ENCODE measurements at regions not wholly inside any gene's neighbourhood (a gene's known extent, or its start where the extent isn't known, plus 50 kb on each side); places are given as distances from the start of the nearest gene placed in this dataset.

- CTCF ChIA-PET: no interaction called here
- no TSS peak for BruUV-seq (replicated peaks)
- TF ChIP-seq FOS (IDR thresholded peaks at IDR 0.05; ENCODE audit: low read depth, low read length) (no peak), RFX5 (IDR thresholded peaks at IDR 0.05; ENCODE audit: low read depth, low read length) (no peak), MAFK (IDR thresholded peaks at IDR 0.05; ENCODE audit: low read depth, low read length) (no peak), POLR2A (IDR thresholded peaks at IDR 0.05; ENCODE audit: low read depth, low read length) (no peak)
Measured at GRCh38 chr4:72663828-72664227, 94.8 kb upstream of the ADAMTS3 start.

More at GRCh38 chr4:72663828-72664227, 94.8 kb upstream of the ADAMTS3 start:
- no peak overlapping the region for H2AFZ ChIP-seq (replicated peaks; ENCODE audit: low read length, poor library complexity)
- no peak for DNase-seq
- dilution Hi-C loops (cut with HindIII; ENCODE audit: low sequenced_read_pairs, unreplicated experiment): no loop called here
- no peak overlapping the region for H4K8ac ChIP-seq (ENCODE audit: low read depth in 2 of 2, low read length in 2 of 2)
- ATAC-seq (ENCODE audit: low read depth): no peak
- intact Hi-C loops (cut with micrococcal nuclease): no loop called here
- WGBS, 2 experiments (ENCODE audit: extremely low coverage in 2 of 2, insufficient read length in 1 of 2): 20 to 100% methylated on average over 1 to 2 of the region's 4 CpGs
- no peak overlapping the region for H2BK15ac ChIP-seq (ENCODE audit: low read depth, low read length)
- no peaks in the 10 kb centered on the region for H3K27me3 ChIP-seq (ENCODE audit: control insufficient read depth, insufficient read depth, low read length)
- no peaks in the 10 kb centered on the region for H3K4me1 ChIP-seq (ENCODE audit: control insufficient read depth, insufficient read depth, low read length)
- H3K79me1 ChIP-seq (ENCODE audit: low read depth in 1 of 2, low read length in 2 of 2): no peaks in the 10 kb centered on the region
- H3K4ac ChIP-seq (ENCODE audit: low read depth, low read length): no peak overlapping the region
- POLR2A ChIA-PET (ENCODE audit: unreplicated experiment): no interaction called here
- H4K20me1 ChIP-seq (ENCODE audit: insufficient read depth, low read length): no peaks in the 10 kb centered on the region
- no peak overlapping the region for H3K23ac ChIP-seq (ENCODE audit: low read depth, low read length)
- no peak overlapping the region for H4K5ac ChIP-seq (ENCODE audit: low read depth, low read length)
- H2BK5ac ChIP-seq (ENCODE audit: low read depth, low read length, poor library complexity, severe bottlenecking): no peak overlapping the region
- H3K4me2 ChIP-seq (ENCODE audit: low read depth, low read length): no peak overlapping the region
- no peak overlapping the region for H3K9ac ChIP-seq (ENCODE audit: low read depth, low read length)
- H3K9me3 ChIP-seq (ENCODE audit: control insufficient read depth, insufficient read depth, low read length): no peaks in the 10 kb centered on the region
- H2BK120ac ChIP-seq (ENCODE audit: low read depth, low read length): no peak overlapping the region
- H3K4me3 ChIP-seq (ENCODE audit: insufficient read depth, low read depth, low read length): no peak overlapping the region
- in situ Hi-C loops (cut with MboI; ENCODE audit: low sequenced_read_pairs): no loop called here
- H3K9me1 ChIP-seq (ENCODE audit: insufficient read depth, low read length): no peaks in the 10 kb centered on the region
- H3K27ac ChIP-seq (ENCODE audit: insufficient read depth, low read length): no peak overlapping the region
- H2BK20ac ChIP-seq (ENCODE audit: low read depth, low read length): no peak overlapping the region
- no peak overlapping the region for H3K18ac ChIP-seq (ENCODE audit: low read depth, low read length)
- no peak overlapping the region for H2AK5ac ChIP-seq (ENCODE audit: low read depth, low read length)
- no peak overlapping the region for H3K56ac ChIP-seq (ENCODE audit: extremely low read depth, insufficient read depth, low read length)
- H2AK9ac ChIP-seq (replicated peaks; ENCODE audit: low read depth, low read length, poor library complexity): no peak overlapping the region
- H4K91ac ChIP-seq (ENCODE audit: insufficient read depth, low read depth, low read length): no peak overlapping the region
- no peak overlapping the region for H3K14ac ChIP-seq (replicated peaks; ENCODE audit: low read depth, low read length)
- H3K36me3 ChIP-seq (ENCODE audit: control insufficient read depth, insufficient read depth, low read length): no peaks in the 10 kb centered on the region

All from IMR-90 (cell line).